ENCODE measurements at regions not wholly inside any gene's neighbourhood (a gene's known extent, or its start where the extent isn't known, plus 50 kb on each side); places are given as distances from the start of the nearest gene placed in this dataset.
"Not testable (repeated sequence)": the region's sequence is repeated elsewhere in the genome, so short reads cannot be mapped to it uniquely, and the experiment has no call there.

DNA sequence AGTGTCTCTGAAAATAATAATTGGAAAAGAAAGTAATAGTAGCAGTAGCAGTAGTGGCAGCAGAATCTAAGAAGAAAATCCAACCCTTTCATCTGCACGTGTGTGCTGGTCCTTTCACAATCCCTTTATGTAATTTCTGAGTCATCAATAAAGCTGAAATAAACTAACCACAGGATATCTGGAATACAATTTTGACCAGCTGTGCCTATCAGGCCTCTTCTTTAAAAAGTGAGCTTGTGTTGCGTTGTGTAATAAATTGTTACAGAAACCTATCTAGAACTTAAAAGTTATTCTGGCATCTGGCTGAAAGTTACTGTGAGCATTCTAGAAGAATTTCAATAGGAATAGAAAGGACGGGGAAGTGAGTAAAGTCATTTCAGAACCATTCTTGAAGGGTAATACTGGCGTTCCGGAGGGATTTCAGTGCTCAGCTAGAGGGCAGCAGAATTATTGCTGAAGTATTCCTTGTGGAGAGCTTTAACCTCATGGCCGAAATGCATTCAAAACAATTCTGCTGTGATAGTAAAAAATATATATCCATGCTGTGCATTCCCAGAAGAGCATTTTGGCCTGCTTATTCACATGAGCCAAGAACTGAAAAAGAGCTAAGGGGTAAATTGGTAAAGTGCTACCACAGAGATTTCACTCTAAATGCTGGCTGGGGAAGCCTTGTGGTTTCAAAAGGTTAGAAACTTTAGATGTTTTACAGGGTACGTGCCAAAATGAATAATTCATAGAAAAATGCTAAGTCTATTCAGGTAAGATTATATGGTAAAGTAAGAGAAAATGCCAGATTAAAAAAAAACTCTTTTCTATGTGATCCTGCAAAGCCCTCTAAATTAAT lies 260.6 kb downstream of the NKX6-1 start:
- ATAC-seq (no peak), DNase-seq (no peak)
- intact Hi-C loops (cut with DNase I), result no loop called here

DNA sequence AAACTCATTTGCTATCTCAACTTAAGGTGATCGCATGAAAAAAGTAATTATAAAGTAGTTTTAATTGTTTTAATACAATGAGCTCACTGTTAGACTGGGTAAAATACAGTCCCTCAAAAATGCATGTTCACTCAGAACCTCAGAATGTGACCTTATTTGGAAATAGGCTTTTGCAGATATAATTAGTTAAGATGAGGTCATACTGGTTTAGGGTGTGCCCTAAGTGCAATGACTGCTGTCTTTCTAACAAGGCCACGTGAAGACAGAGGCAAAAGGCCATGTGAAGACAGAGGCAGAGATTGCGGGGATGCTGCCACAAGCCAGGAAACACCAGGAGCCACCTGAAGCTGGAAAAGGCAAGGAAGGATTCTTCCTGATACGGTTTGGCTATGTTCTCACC lies 262.1 kb downstream of the NKX6-1 start:
- DNase-seq (no peak), ATAC-seq (no peak)
- intact Hi-C loops (cut with DNase I), result no loop called here

DNA sequence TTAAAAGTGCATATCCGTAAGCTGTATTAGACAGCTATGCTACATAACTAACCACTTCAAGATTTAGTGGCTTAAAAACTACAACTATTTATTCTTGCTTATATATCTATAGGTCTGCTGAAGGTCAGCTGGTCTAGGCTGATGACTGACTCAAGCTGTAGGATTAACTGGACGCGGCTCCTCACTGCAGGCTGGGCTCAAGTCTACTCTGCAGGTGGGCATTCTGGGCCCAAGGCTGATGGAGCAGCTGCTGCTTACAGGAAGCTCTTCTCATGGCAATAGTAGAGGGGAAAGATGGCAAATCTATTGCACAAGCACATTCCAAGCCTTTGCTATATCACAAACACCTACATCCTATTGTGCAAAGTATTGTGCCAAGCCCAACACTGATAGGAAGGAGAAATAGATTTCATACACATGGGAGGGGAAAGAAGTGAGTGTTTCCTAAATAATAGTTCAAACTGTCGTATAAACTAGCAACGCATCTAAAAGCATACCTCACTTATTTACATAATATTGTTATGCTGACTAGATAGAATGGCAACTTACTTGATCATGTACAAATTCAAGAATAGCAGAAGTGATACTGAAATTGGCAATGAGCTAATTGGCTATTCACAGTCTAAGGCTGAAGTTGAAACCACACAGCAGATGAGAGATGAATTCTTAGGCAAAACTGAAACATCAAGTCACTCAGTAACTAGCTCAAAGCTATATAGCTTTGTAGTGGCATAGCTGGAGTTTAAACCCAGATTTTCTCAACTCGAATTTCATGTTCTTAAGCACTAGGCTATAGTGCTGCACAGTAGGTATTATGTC lies 263.8 kb downstream of the NKX6-1 start:
- DNase-seq (no peak), ATAC-seq (no peak)
- intact Hi-C loops (cut with DNase I), result no loop called here

DNA sequence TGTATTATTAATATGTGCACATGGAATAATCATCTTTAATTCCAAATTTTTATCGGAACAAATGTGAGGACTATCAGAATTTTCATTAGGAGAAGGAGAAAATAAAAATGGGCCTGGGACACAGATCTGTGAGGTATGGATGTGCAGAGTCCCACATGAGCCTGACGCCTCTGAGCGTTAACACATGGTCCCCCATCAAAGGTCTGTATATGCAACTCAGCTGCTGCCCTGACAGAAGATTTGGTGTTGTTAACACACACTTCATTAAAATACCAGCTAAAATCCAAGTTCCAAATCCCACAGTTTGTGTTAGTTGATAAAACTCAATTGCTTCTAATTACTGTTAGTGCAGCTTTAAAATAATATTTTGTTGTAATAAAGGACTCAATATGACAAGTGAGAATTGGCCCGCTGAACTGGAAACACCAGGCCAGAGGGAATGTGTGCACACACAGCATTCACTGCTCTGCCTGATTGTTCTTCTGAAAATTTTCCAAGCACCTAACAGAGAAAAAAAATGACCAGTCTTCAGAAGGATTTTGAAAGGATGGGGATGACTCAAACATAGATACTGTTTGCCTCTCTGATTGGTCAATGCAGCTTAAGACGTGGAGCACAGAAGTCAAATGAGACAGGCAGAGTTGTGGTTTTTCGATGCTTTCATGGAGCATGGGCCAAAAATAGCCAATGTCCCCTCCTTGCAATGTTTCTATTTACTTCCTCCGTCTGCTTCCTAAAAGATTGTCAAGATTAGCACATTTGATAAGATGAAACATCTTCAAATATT lies 266.6 kb downstream of the NKX6-1 start:
- ATAC-seq, result no peak
- intact Hi-C loops (cut with DNase I), result no loop called here
- DNase-seq, result no peak

DNA sequence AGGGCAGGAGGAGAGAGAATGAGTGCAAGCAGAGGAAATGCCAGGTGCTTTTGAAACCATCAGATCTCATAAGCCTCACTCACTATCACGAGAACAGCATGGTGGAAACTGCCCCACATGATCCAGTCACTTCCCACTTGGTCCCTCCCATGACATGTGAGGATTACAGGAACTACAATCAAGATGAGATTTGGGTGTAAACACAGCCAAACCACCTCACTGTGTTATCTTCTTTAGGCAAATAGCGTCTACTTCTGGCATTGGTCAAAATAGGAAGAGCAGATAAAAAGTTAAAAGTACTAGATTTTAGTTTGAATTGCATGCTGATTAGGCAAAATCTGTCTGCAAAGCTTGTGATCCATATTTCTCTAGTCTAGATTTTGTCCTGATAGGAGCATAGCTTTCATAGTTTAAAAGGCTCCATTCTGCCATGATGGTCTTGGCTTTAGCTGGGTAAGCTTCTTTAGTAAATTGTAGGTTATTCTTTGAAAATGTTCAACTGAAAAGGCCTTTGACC lies 267.5 kb downstream of the NKX6-1 start:
- no peak for ATAC-seq
- intact Hi-C loops (cut with DNase I), result no loop called here
- no peak for DNase-seq

DNA sequence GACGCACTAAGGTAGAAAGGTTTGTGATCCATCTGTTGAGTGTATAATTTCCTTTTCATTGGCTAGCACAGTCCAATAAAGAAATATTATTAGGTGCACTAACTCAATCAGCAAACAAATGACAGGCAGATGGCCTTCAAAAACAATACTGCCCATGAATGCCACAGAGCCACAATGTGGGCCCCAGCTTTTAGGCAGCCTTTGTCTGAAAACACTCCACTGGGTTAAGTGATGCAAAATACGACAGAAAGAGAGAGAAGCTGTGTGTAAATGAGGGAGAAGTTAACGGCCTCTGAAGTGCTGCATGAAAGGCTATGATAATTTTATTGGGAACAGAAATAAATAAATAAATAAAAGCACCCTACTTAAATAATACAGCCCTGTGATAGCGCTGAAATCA lies 274.6 kb downstream of the NKX6-1 start:
- ATAC-seq (no peak), DNase-seq (no peak)
- intact Hi-C loops (cut with DNase I), result no loop called here

DNA sequence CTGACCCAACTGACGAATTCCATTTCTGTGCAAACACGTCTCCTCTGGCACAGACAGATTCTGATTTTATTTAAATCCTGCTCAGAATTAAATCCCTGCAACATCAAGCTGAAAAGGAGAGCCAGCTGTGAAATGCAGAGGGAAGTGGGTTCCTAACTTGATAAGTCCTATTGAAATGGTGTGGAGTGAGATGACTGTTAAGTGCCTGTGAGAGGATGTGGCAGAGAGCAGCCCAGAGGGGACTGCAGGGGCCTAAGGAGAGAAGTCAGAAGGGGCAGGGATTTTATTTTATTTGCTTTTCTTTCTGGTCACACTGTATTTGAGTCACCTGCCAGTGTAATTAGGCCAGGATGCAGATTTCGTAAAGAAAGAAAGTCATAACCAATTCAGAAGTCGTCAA lies 277.4 kb downstream of the NKX6-1 start:
- ATAC-seq (no peak), DNase-seq (no peak)

DNA sequence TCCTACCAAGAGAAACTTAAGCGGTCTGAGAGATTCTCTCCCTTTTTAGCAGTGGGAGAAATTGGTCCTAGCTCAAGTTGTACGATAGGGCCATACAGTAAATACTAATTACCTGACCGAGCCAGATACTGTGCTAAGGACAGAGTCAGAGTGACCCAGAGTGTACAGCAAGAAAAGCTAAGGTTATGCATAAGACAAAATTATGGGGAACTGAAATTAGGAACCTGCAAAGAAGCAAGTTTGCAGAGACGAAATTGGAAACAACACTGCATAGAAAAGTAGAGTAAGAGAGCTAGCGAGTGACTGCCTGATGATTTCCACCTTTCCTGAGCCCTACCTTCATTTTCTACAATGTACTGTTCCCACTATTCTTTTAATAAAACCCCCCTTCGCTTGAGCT lies 278.1 kb downstream of the NKX6-1 start:
- no peak for ATAC-seq
- DNase-seq, result no peak
- intact Hi-C loops (cut with DNase I), result no loop called here

More for the DNA sequence above, 277.4 kb downstream of the NKX6-1 start:
- intact Hi-C loops (cut with DNase I), result no loop called here

DNA sequence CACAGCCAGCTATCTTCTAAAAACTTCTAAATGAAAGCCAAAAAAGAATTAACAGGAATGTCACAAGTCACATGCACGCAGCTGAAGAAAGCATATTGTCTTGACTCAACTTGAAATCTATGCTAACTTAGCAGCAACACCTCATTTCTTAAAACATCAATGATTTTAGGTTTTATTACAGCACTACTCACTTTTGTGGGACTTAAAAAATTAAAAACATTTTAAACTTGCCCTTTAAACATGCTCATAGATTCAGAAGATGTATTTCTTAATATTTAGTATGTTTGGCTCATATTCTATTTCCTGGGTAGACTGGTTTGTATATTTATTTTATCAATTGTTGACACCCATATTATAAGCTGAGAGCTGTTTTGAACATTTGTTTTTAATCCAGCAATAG lies 279.4 kb downstream of the NKX6-1 start:
- ATAC-seq, result no peak
- no peak for DNase-seq
- intact Hi-C loops (cut with DNase I), result no loop called here

DNA sequence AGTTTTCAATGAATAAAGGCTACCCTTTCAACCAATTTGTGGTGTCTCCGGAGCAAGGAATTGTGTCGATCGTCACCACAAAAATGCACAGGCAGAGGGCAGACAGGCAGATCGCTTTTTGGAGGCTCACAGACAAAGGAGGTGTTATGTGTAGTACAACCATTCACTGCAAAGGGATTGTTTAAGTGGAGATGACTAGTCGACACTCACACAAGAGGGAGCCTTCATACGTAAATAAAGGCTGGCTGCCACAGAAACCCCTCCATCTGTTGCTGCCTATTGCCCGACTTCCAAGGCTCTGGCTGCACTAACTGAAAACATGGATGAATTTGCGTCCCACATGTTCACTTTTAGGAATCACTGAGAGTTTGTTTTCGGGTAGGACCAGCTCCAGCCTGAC lies 281.1 kb downstream of the NKX6-1 start:
- intact Hi-C loops (cut with DNase I), result no loop called here
- ATAC-seq (no peak), DNase-seq (no peak)

DNA sequence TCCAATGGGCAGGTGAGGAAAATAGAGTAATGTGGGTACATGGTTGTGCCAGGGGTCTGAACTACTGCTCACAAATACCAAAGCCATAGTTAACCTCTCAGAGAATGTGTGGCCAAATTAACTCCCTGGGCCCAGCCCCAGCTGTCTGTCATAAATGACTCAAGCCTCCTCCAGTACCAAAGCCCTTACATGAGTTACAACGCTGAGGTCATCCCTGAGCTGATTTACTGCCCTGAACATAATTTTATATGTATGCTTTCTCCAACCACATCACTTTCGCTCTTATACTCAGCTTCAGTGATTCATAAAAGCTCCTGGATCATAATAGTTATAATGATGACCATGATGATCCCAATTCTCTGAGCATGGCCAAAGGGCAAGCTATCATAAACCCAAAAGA lies 283.9 kb downstream of the NKX6-1 start:
- intact Hi-C loops (cut with DNase I), result no loop called here
- ATAC-seq, result no peak
- DNase-seq, result no peak

DNA sequence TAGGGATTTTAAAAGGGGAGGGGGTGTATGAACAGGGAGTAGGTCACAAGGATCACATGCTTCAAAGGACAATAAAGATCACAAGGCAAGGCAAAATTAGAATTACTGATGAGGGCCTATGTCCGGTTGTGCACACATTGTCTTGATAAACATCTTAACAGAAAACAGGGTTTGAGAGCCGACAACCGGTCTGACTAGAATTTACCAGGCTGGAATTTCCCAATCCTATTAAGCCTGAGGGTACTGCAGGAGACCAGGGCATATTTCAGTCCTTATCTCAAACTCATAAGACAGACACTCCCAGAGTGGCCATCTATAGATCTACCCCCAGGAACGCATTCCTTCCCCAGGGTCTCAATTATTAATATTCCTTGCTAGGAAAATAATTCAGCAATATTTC lies 292.9 kb downstream of the NKX6-1 start:
- ATAC-seq; intact Hi-C loops (cut with DNase I); DNase-seq: not testable (repeated sequence)

DNA sequence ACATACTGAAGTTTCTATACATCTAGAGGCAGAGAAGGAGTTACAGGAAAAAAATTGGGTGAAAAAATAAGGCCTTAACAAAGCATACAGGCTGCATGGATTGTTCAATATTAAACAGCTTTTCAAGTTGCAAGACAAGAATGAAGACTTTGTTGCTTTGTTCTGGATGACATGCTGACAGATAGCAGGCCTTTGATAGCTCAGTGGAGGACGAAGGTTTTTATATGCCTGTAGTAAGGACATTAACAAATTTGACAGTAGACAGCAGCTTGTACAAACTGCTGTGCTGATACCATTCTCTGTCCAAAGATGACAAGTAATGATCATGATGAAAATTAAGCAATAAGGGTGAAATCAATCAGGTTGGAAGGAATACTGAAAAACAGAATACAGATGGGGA lies 309.9 kb downstream of the NKX6-1 start:
- intact Hi-C loops (cut with DNase I), result no loop called here
- ATAC-seq (no peak), DNase-seq (no peak)

DNA sequence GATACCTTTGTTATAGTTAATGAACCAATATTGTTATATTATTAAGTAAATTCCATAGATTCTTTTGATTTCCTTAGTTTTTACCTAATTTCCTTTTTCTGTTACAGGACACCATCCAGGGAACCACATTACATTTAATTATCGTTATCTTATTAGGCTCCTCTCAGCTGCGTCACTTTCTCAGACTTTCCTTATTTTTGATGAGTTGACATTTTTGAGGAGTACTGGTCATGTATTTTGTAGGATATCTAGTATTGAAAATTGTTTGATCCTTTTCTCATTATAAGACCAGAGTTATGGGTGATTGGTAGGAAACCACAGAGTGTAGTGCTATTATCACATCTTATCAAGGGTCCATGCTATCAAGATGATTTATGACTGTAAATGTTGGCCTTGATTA lies 319.7 kb downstream of the NKX6-1 start:
- DNase-seq (no peak), ATAC-seq (no peak)
- intact Hi-C loops (cut with DNase I), result no loop called here

DNA sequence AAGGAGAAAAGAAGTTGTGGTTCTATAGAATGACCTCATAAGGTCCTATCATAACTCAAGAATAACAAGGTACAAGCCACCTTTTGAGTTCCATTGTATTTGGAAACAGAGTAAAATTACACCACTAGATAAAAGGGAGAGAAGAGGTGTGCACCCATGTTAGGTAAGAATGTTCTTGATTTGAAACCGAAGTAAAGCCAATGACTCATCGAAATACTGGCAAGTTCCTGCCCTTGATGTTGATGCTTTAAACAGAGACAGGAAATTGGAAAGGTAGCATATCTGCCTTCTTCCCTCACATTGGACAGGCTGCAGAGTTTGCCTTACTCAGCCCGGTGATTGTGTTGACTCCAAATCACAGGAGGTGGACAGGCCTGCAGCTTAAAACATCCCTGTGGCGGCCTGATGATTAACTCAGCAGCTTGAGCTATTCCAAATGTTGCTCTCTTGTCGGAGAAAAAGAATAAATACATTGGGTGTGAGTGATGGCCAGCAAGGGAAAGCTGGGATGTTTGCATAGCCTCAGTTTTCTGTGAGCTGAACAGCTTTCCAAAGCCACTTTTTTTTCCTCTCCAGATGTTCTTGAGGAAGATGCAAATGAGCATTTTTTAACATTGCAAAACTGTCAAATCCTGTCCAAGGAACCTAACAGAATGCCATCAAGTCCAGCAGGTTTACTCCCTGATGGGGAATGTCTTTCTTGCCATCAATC lies 321.1 kb downstream of the NKX6-1 start:
- no peak for ATAC-seq
- intact Hi-C loops (cut with DNase I), result no loop called here
- DNase-seq, result no peak

DNA sequence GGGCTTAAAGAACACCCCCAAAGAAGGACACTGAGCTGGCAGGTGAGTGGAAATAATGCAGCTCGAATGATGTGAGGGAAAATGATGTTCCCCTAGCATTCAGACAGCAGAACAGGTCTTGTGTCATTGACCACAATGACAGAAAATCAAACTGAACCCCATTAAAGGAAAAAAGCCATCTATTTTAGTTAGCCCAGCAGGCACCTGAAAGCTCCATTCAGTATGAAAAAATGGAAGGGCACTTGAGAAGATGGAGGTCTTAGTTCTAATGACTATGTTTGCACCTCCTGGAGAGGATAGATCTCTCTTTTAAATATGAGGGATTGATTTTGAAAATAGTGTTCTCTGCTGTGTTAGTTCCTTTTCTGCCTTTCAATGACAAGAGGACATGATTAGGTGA lies 323.1 kb downstream of the NKX6-1 start:
- no peak for DNase-seq
- intact Hi-C loops (cut with DNase I), result no loop called here
- ATAC-seq, result no peak

DNA sequence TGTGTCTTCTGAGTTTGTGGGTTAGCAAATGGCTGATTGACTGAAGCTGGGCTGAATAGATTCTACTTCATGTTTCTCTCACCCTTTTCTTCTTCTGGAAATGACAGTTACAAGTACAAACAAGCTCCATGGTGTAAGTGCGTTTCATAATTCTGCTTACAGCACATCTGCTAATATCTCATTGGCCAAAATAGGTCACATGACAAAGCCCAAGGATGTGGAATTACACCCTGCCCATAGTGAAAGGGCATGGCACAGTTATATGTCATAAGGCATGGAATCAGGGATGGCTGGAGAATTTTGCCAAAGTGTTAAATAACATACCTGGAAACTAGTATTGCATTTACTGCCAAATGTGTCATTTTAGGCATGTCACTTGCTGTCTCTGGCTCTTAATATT lies 327.2 kb downstream of the NKX6-1 start:
- intact Hi-C loops (cut with DNase I), result no loop called here
- ATAC-seq, result no peak
- DNase-seq, result no peak

DNA sequence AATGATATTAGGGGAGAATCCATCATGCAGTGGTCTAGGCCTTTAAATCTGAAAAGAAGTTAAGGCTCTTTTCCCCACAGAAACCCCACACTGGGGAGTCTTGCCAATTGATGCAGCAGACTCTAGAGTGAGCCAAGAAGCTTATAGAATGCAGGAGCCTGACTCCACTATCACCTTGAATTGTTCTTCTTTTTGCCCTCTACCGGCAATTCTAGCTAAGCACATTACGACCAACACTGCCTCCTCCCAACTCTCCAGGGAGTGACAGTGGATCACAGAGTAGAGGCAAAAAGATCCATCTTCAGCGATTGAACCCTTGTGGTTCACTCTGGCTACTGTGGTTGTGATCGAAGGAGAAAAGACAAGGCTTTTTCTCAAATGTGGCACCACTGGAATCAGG lies 331.5 kb downstream of the NKX6-1 start:
- ATAC-seq, result no peak
- DNase-seq, result no peak
- intact Hi-C loops (cut with DNase I), result no loop called here

DNA sequence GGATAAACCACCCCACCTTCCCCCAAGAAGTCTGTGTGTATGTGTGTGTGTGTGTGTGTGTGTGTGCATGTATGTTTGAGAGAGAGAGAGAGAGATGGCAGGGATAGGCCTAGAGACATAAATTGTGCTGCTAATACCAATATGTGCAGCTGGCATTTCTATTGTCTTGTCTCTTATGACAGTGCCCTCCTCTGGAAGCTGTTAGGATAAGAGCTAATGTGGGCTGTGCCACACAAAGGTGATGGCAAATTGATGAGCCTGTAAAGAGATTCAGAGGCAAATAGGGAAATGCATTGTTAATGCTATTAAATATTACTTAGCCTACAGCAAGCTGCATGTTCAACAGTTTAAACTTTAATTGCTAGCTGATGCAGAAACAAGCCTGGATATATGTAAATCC lies 332.0 kb downstream of the NKX6-1 start:
- no peak for DNase-seq
- no peak for ATAC-seq
- intact Hi-C loops (cut with DNase I), result no loop called here
